T-helper 1 cell (primary cell): ENCODE measurements at regions not wholly inside any gene's neighbourhood (a gene's known extent, or its start where the extent isn't known, plus 50 kb on each side); places are given as distances from the start of the nearest gene placed in this dataset.
"Not testable (repeated sequence)": the region's sequence is repeated elsewhere in the genome, so short reads cannot be mapped to it uniquely, and the experiment has no call there.

ENCODE experiments used
- DNase-seq, 5 donors: peaks; one replicate each; pipeline ENCODE4 v3.0.0-alpha.2; 2012 to 2020

DNA sequence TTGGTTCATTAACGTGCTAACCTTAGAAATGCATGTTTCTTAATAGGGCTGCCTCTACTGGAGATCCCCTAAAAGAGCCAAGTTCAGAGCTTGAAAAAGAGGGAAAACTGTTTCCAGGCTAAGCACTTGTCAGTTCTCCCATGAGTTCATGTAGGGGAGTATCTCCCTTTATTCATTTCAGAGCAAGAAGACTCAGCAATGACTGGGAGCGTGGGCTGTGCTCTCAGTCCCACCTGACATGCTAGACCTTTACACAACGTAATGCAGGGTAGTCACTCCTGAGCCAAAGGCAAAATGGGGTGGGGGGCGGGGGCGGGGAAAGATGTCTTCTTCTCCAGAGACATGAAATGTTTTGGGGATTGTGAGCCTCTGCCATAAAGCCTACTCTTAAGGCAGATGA lies 420.1 kb upstream of the MCTP2 start:
- DNase-seq: no peak

- DNase-seq: no peak
Observed at GRCh38 chr15:93809516-93809915, 421.8 kb upstream of the MCTP2 start.

GRCh38 chr15:93803421-93804152 lies 427.8 kb upstream of the MCTP2 start:
- no peak for DNase-seq

- DNase-seq: no peak
Observed at GRCh38 chr15:93801206-93801605, 430.2 kb upstream of the MCTP2 start.

GRCh38 chr15:93800805-93801204 lies 430.6 kb upstream of the MCTP2 start:
- DNase-seq: no peak

DNA sequence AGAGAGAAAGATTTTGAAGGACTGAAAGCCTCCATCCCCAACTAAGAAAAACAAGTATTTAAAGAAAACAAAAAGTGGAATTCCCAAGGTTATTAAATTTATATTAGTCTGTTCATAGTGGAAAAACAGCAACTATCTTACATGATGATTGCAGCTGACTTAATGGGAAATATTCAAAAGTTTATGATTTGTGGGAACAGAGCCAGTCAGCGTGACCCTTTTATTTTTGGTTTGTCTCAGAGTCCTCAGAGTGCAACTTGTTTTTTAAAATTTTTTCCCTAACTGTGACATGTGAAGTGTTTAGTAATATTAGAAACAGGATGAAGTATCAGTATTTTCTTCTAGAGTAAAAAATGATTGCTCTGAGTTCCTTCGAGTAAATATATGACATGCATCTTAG lies 441.9 kb upstream of the MCTP2 start:
- no peak for DNase-seq

DNA sequence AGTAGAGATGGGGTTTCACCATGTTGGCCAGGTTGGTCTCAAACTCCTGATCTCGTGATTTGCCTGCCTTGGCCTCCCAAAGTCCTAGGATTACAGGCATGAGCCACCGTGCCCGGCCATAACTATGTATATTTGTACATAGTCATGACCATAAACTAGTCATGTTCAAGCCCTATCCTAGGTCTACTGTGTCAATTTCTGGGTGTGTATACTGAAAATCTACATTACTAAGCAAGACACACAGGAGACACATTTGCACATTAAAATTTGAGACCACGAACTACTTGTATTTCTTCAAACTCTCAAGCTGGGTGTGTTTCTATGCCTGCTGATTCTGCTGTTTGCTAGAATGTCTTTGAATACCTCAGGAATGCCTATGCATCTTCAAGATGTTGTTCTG lies 451.3 kb upstream of the MCTP2 start:
- DNase-seq: no peak

- DNase-seq: no peak
Observed at GRCh38 chr15:93779341-93779740, 452.0 kb upstream of the MCTP2 start.

DNA sequence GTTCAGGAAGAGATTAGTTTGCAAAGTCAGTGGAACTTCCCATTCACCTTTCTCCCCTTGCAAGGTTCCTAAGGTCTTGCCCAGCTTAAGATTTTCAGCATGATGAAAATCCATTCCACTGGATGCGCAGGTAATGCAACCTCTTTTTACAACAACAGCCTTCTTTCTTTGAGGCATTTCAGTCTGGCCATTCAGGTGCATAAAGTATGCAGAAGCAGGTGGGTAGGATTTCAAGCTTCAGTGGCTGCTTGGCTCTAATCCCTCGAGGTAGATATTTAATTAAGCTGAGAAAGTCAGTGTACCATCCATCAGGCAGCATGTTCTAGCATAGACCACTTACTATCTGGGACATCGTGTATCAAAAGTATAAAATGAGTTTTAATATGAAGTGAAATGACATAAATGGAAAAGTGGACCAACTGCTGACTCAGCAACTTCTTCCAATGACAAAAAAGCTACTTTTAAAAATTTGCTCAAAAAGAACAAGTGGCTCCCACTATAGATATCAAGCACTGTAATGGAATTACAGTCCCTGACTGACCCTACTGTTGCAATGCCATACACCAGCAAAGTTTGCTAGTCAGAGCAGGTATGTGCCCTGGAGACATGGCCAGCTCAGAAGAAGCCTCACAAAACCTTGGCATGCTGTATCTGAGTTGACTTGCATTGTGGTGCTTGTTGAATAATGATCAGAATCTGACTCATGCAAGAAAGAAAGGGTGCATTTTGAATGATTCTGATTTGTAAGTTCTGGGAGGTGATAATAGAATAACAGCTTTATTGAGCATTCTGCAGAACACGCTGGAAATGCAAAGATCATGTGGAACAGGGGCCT lies 459.9 kb upstream of the MCTP2 start:
- no peak for DNase-seq

DNA sequence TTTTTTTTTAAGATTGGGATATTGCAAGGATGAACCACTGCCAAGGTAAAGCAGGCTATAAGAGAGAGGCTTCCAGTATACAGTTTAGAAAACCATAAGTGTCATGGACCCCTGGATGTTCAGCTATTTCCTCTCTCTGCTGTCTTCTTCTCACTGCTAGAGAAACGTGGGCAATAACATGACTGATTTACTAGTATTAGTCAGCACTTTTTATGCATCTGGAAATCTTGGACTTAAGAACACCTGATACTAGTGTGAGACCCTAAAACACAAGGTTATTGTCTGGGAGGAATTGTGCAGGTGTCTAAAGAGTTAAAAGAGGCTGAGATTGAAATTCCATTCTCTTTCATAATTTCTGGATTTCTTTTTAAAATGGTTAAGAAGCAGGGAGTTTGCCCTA lies 460.6 kb upstream of the MCTP2 start:
- DNase-seq: no peak

DNA sequence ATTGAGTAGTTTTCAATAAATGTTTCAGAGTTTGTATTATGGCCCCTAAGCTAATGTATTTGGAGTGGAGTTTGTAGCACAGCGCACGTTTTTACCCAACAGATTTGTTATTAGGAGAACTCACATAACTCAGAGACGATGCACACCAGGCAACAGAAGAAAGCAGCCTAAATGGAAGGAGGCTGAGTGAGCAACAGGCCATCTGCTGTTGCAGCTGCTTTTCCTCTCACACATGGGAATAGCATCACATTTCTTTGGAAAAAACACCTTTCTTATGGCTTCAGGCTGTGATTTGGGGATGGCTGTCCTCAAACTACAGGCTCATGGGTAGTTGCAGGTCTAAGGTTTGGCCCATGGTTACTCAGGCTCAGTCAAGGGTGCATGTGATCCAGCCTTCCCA lies 469.3 kb upstream of the MCTP2 start:
- DNase-seq: no peak

- DNase-seq: no peak
Observed at GRCh38 chr15:93759629-93760028, 471.7 kb upstream of the MCTP2 start.

DNA sequence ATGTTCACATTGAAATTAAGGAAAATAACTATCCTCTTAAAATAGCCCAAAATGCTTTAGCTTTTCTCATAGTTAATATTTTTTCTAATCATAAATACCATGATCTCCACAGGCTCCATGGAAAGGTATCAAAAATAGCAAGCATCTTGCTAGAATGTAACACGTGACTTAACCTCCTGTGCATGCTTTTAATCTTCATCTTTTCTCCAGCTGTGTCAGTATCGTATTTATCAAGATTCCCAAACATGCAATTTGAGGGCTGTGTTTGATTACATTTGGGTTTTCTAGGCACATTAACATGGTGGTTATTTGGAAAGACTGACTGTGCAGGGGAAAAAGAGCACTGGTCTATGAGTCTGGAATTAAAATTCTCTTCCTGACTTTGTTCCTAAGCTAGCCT lies 472.5 kb upstream of the MCTP2 start:
- DNase-seq: no peak

- no peak for DNase-seq
Observed at GRCh38 chr15:93748710-93749109, 482.7 kb upstream of the MCTP2 start.

DNA sequence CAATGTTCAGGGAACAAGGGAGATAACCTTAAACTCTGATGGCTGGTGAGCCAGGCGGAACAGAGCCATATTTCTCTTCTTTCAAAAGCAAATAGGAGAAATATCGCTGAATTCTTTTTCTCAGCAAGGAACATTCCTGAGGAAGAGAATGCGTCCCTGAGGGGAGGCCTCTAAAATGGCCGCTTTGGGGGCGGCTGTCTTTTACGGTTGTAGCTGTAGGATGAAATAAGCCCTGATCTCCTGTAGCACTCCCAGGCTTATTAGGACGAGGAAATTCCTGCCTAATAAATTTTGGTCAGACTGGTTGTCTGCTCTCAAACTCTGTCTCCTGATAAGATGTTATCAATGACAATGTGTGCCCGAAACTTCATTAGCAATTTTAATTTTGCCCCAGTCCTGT lies 496.4 kb upstream of the MCTP2 start:
- not testable (repeated sequence) for DNase-seq

DNA sequence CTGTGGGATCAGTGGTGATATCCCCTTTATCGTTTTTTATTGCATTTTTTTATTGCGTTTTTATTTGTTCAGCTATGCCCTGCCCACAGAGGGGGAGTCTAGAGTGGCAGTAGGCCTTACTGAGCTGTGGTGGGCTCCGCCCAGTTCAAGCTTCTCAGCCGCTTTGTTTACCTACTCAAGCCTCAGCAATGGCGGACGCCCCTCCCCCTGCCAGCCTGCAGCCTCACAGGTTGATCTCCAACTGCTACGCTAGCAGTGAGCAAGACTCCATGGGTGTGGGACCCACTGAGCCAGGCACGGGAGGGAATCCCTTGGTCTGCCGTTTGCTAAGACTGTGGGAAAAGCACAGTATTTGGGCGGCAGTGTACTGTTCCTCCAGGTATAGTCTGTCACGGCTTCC lies 500.6 kb upstream of the MCTP2 start:
- DNase-seq: no peak

- no peak for DNase-seq
Observed at GRCh38 chr15:93722165-93722564, 509.2 kb upstream of the MCTP2 start.

DNA sequence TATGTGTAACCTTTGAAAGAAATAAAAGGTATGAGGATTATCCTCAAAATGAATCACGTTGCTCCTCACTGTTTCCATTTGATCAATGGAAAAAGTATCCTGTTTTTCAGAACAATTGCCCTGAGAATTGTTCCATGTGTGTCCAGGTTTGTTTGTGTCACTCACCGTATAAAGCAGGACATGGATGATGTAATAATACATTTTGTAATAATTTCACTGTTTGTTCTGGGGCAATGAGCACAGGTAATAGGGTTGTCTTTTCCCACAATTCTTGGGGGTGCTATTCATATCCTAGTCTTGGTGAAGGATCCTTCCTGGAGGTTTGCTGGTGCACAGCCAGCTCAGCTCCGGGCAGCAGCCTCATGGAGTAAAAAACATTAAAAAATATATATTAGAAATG lies 510.8 kb upstream of the MCTP2 start:
- DNase-seq: no peak

DNA sequence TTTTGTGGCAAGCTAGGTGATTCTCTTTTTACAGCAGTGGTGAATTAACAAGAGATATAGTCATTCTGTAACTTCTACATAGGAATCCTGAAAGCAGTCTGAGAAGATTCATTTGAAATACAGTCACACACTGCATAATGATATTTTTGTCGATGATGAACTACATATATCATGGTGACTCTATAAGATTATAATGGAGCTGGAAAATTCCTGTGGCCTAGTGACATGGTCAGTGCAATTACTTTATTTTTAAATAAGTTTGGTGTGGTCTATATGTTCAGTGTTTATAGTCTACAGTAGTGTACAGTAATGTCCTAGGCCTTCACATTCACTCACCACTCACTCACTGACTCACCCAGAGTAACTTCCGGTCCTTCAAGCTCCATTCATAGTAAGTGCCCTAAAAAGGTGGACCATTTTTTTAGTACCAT lies 511.4 kb upstream of the MCTP2 start:
- DNase-seq: no peak

DNA sequence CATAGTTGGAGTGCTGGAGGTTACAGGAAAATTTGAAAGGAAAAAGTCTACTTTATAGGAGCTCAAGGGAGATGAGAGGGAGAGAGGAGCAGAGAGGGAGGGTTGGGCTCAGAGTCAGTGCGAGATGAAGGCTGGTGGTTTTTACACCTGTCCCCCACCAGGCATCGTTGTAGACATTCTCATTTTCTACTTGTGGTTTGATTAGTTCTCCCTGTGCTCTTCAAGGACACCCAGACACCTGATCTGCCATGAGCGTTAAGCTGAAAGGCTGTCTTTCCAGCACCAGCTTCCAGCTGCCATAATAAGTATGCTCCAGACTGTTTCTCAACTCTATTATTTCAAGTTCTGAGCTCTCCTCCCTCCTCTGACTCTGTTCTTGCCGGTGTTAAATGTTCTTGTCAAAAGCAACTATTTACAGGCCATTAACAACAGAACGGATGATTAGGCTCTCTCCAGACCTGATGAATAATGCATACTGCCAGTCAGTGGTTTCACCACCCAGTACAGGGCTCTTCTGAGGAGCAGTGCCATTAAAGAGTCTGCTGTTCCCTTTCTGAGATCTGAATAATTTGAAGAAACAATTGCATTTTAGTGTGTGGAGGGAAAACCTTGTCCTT lies 514.6 kb upstream of the MCTP2 start:
- DNase-seq: no peak

DNA sequence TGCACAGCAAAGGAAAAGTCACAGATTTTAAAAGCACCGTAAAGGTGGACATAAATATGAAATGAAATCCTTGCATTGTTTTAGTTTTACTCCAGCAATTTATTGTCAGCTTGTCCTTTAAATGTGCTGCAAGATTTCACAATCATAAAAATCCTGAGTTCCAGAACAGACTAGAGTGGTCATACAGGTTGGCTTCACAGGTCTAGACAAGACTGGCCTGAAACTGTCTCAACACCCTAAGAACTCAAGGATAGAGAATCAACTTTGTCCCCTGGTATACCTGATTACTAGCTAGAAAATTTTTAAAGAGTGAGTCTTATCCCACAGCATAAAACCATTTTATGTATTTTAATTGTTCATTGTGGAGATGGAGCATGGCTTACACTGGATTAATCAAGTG lies 521.7 kb upstream of the MCTP2 start:
- no peak for DNase-seq

GRCh38 chr15:93708724-93709445 lies 522.5 kb upstream of the MCTP2 start:
- no peak for DNase-seq

DNA sequence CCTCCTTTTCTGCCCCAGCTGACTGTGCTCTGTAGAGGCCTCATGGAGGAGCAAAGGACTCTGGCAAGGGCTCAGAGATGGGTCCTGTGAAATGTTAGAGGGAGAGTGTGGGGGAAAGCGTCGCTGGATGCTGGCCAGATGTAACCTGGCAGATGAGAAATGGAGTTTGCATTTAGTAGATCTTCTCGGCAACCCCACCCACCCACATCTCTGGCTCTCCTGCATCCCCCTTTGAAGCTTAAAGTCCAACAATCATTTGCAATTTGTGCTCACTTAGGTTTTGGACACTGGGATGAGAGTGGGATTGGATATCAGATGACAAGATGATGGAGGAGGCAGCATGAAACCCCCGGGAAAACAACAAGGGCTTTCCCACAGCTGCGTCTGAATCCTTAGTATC lies 523.6 kb upstream of the MCTP2 start:
- DNase-seq: no peak
